A549 (cell line): ENCODE measurements at regions not wholly inside any gene's neighbourhood (a gene's known extent, or its start where the extent isn't known, plus 50 kb on each side); places are given as distances from the start of the nearest gene placed in this dataset.

ENCODE experiments used
- ATAC-seq, 2 experiments: fragments of 200-7000 bp in 1 of 2; fragments of >200 bp in 1 of 2; cut with Nextera tagmentation in 1 of 2; cut with Tn5 transposase in 1 of 2; 3 replicates each; pipeline versions ENCODE4 v1.8.0 to v1.9.1; 2018 to 2020; ENCODE audit warnings: mild to moderate bottlenecking in 1 of 2, moderate library complexity in 1 of 2
- CTCF ChIA-PET: fragments of 300-600 bp; sonication (Branson Sonifier 250); formaldehyde crosslinking; extraction: SDS; loops from one replicate; lab custom pipeline; 2021; ENCODE audit warnings: antibody characterized with exemption, inconsistent platforms; lab: Yijun Ruan, JAX
- POLR2A ChIA-PET: fragments of 350-600 bp; formaldehyde crosslinking; extraction: SDS; loops from one replicate; lab custom pipeline; 2021; ENCODE audit warnings: antibody characterized with exemption, inconsistent platforms; lab: Yijun Ruan, JAX
- DNase-seq, 2 experiments: peaks; one replicate each; pipeline versions ENCODE4 v3.0.0 to v3.0.0-alpha.2; 2011 to 2016; ENCODE audit warnings: low read depth in 1 of 2, low spot score in 1 of 2
- FAIRE-seq: peaks from 2 replicates; lab custom pipeline; 2011; peaks lifted over from hg19 to GRCh38; lab: Jason Lieb, UNC
- H3K27ac ChIP-seq, 2 experiments: fragments of >200 bp; sonication (Bioruptor Twin); formaldehyde crosslinking; 3 replicates each; pipeline ENCODE4 v1.5.1; 2016 to 2017
- H3K4me1 ChIP-seq: fragments of >200 bp; sonication (Bioruptor Twin); formaldehyde crosslinking; 3 replicates; pipeline ENCODE4 v1.6.1; 2016
- H3K4me2 ChIP-seq: fragments of >200 bp; sonication (Bioruptor Twin); formaldehyde crosslinking; 3 replicates; pipeline ENCODE4 v1.6.1; 2016
- H3K4me3 ChIP-seq: fragments of >200 bp; sonication (Bioruptor Twin); formaldehyde crosslinking; 3 replicates; pipeline ENCODE4 v1.5.1; 2016
- H3K9me3 ChIP-seq: fragments of >200 bp; sonication (Bioruptor Twin); formaldehyde crosslinking; 3 replicates; pipeline ENCODE4 v1.6.1; 2016
- BCL3 ChIP-seq: fragments of >200 bp; sonication (Bioruptor Twin); formaldehyde crosslinking; IDR thresholded peaks from 3 replicates; pipeline ENCODE4 v1.6.1; 2016
- CBX8 ChIP-seq: fragments of 200-600 bp; sonication (generic); IDR thresholded peaks from 2 replicates; pipeline ENCODE4 v1.6.1; 2016
- CEBPB ChIP-seq, 2 experiments: fragments of >200 bp in 1 of 2; sonication (Bioruptor Twin) in 1 of 2; formaldehyde crosslinking in 1 of 2; IDR thresholded peaks; 2 replicates each; pipeline ENCODE4 v1.6.1; 2012 to 2016
- CHD4 ChIP-seq: fragments of 200-600 bp; sonication (generic); IDR thresholded peaks from 2 replicates; pipeline ENCODE4 v1.6.1; 2016; ENCODE audit warnings: antibody characterized with exemption, mild to moderate bottlenecking, borderline replicate concordance
- E2F6 ChIP-seq: IDR thresholded peaks from 2 replicates; pipeline ENCODE4 v1.6.1; 2012; ENCODE audit warnings: low read depth, borderline replicate concordance
- EHF ChIP-seq: fragments of 250-450 bp; sonication (Bioruptor Pico); IDR thresholded peaks from 2 replicates; pipeline ENCODE4 v1.5.0; 2020; ENCODE audit warnings: mild to moderate bottlenecking
- FOSB ChIP-seq: fragments of 250-450 bp; sonication (Bioruptor Pico); IDR thresholded peaks from 2 replicates; pipeline ENCODE4 v1.5.0; 2020; ENCODE audit warnings: mild to moderate bottlenecking, moderate library complexity
- FOXS1 ChIP-seq: fragments of 250-450 bp; sonication (Bioruptor Pico); IDR thresholded peaks from 2 replicates; pipeline ENCODE4 v1.5.0; 2020; ENCODE audit warnings: mild to moderate bottlenecking, moderate library complexity
- GATA3 ChIP-seq: IDR thresholded peaks from 2 replicates; pipeline ENCODE4 v1.6.1; 2012; ENCODE audit warnings: borderline replicate concordance
- HOXB5 ChIP-seq: fragments of 250-450 bp; sonication (Bioruptor Pico); IDR thresholded peaks from 2 replicates; pipeline ENCODE4 v1.5.0; 2020; ENCODE audit warnings: mild to moderate bottlenecking, moderate library complexity
- JUN ChIP-seq, 2 experiments: fragments of >200 bp; sonication (Bioruptor Twin); formaldehyde crosslinking; IDR thresholded peaks; 2 replicates in 1 of 2; 3 replicates in 1 of 2; pipeline ENCODE4 v1.6.1; 2016 to 2017
- MAZ ChIP-seq: fragments of 150-350 bp; IDR thresholded peaks from 2 replicates; pipeline ENCODE4 v1.6.1; 2014; ENCODE audit warnings: antibody characterized with exemption, low read depth, low read length, borderline replicate concordance
- NFE2L2 ChIP-seq: fragments of 150-350 bp; conservative IDR thresholded peaks from 2 replicates; pipeline ENCODE4 v1.6.1; 2014; ENCODE audit warnings: low read length
- NR3C1 ChIP-seq: fragments of >200 bp; sonication (Bioruptor Twin); formaldehyde crosslinking; IDR thresholded peaks from 3 replicates; pipeline ENCODE4 v1.6.1; 2017
- RAD21 ChIP-seq, 2 experiments: fragments of >200 bp in 1 of 2; sonication (Bioruptor Twin) in 1 of 2; formaldehyde crosslinking in 1 of 2; IDR thresholded peaks in 1 of 2; conservative IDR thresholded peaks in 1 of 2; 2 replicates in 1 of 2; 3 replicates in 1 of 2; pipeline ENCODE4 v1.6.1; 2012 to 2018; ENCODE audit warnings: inconsistent platforms in 1 of 2
- RCOR1 ChIP-seq: fragments of 150-350 bp; IDR thresholded peaks from 2 replicates; pipeline ENCODE4 v1.6.1; 2014; ENCODE audit warnings: antibody characterized with exemption, low read length, low read depth
- REST ChIP-seq: fragments of 200-600 bp; sonication (generic); IDR thresholded peaks from 2 replicates; pipeline ENCODE4 v1.6.1; 2016; ENCODE audit warnings: antibody characterized with exemption, mild to moderate bottlenecking, moderate library complexity
- RFX5 ChIP-seq: fragments of 450-650 bp; IDR thresholded peaks from 2 replicates; pipeline ENCODE4 v1.7.1; 2014; ENCODE audit warnings: antibody characterized with exemption, mild to moderate bottlenecking, moderate library complexity
- RNF2 ChIP-seq: fragments of 200-600 bp; sonication (generic); IDR thresholded peaks from 2 replicates; pipeline ENCODE4 v1.6.1; 2016; ENCODE audit warnings: low read depth, mild to moderate bottlenecking, antibody characterized with exemption, moderate library complexity, borderline replicate concordance
- ZC3H11A ChIP-seq: fragments of 450-650 bp; IDR thresholded peaks from 2 replicates; pipeline ENCODE4 v1.6.1; 2014; ENCODE audit warnings: antibody characterized with exemption, mild to moderate bottlenecking
- ZFP36 ChIP-seq: fragments of 450-650 bp; IDR thresholded peaks from 2 replicates; pipeline ENCODE4 v1.6.1; 2014; ENCODE audit warnings: borderline replicate concordance; ENCODE audit not compliant: partially characterized antibody
- WGBS: methylation state at CpG from one replicate; pipeline ENCODE4 v1.1.6; 2017; ENCODE audit errors: missing lambda C conversion rate; 5-methylcytosine and 5-hydroxymethylcytosine counted together
- TF ChIP-seq, protein P1 (sequence below): fragments of 150-350 bp; IDR thresholded peaks from 2 replicates; pipeline ENCODE4 v1.6.1; 2014; ENCODE audit warnings: low read depth, mild to moderate bottlenecking, low read length
- TF ChIP-seq, protein P2 (sequence below): fragments of 450-650 bp; IDR thresholded peaks from 2 replicates; pipeline ENCODE4 v1.6.1; 2014; ENCODE audit warnings: antibody characterized with exemption
- TF ChIP-seq, protein P3 (sequence below): IDR thresholded peaks from 2 replicates; pipeline ENCODE4 v1.6.1; 2012

GRCh38 chr4:23006756-23007155 is 314.0 kb downstream of the GBA3 start (continued):
- TF ChIP-seq FOSB (CRISPR knock-in tag) (no peak), CHD4 (no peak)
- TF ChIP-seq, protein P1, sequence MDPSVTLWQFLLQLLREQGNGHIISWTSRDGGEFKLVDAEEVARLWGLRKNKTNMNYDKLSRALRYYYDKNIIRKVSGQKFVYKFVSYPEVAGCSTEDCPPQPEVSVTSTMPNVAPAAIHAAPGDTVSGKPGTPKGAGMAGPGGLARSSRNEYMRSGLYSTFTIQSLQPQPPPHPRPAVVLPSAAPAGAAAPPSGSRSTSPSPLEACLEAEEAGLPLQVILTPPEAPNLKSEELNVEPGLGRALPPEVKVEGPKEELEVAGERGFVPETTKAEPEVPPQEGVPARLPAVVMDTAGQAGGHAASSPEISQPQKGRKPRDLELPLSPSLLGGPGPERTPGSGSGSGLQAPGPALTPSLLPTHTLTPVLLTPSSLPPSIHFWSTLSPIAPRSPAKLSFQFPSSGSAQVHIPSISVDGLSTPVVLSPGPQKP = no peak

DNA sequence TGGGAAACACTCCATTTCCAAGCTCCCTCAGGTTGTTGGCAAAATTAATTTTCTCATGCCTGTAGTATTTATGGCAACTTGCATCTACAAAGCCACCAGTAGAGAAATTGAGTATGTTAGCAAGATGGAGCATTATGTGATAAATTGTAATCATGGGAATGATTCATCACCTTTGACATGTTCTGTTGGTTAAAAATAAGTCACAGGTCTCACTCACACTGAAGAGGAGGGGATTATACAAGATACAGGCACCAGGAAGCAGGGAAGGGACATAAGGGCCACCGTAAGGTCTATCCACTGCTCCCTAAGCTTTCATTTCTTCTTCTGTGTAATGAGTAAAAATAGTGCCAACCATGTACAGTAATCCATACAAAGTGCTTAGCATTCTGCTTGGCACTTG is 313.0 kb downstream of the GBA3 start:
- CTCF ChIA-PET = no interaction called here
- no peak for FAIRE-seq
- no peak overlapping the region for H3K4me3 ChIP-seq

GRCh38 chr4:23001478-23001877 is 308.7 kb downstream of the GBA3 start:
- Histone ChIP-seq H3K4me2 (no peak overlapping the region), H3K4me1 (no peaks in the 10 kb centered on the region), H3K27ac (no peak overlapping the region), H3K4me3 (no peak overlapping the region), H3K9me3 (no peaks in the 10 kb centered on the region)
- no peak for FAIRE-seq
- WGBS = 43% methylated on average over 2 of the region's 2 CpGs
- no peak for DNase-seq
- TF ChIP-seq HOXB5 (CRISPR knock-in tag) = no peak
- TF ChIP-seq NFE2L2 = no peak
- TF ChIP-seq ZFP36 = no peak
- TF ChIP-seq MAZ = no peak
- no peak for TF ChIP-seq CBX8
- TF ChIP-seq FOXS1 (CRISPR knock-in tag) = no peak
- TF ChIP-seq RCOR1 = no peak
- TF ChIP-seq NR3C1 = no peak
- no peak for TF ChIP-seq CHD4
- no peak for TF ChIP-seq CEBPB (IDR thresholded peaks at IDR 0.05)
- no peak for TF ChIP-seq REST
- no peak for TF ChIP-seq GATA3
- no peak for TF ChIP-seq JUN (IDR thresholded peaks at IDR 0.05)
- CTCF ChIA-PET = no interaction called here
- no peak for ATAC-seq
- POLR2A ChIA-PET = no interaction called here

More for the DNA sequence above, 313.0 kb downstream of the GBA3 start:
- Histone ChIP-seq H3K4me2 (no peak overlapping the region), H3K27ac (no peak overlapping the region), H3K4me1 (no peaks in the 10 kb centered on the region), H3K9me3 (no peaks in the 10 kb centered on the region; the same call in 2 of the 3 replicates)
- TF ChIP-seq ZC3H11A (no peak), E2F6 (no peak), CHD4 (no peak), BCL3 (no peak), EHF (CRISPR knock-in tag) (no peak), RAD21 (conservative IDR thresholded peaks at IDR 0.05 in 1 of 2, IDR thresholded peaks at IDR 0.05 in 1 of 2) (no peak), RFX5 (no peak), RNF2 (no peak), JUN (IDR thresholded peaks at IDR 0.05) (no peak)
- TF ChIP-seq, protein P2, sequence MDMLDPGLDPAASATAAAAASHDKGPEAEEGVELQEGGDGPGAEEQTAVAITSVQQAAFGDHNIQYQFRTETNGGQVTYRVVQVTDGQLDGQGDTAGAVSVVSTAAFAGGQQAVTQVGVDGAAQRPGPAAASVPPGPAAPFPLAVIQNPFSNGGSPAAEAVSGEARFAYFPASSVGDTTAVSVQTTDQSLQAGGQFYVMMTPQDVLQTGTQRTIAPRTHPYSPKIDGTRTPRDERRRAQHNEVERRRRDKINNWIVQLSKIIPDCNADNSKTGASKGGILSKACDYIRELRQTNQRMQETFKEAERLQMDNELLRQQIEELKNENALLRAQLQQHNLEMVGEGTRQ = no peak
- TF ChIP-seq, protein P3, sequence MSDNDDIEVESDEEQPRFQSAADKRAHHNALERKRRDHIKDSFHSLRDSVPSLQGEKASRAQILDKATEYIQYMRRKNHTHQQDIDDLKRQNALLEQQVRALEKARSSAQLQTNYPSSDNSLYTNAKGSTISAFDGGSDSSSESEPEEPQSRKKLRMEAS = no peak
- POLR2A ChIA-PET = no interaction called here
- no peak for DNase-seq
- WGBS = 44% methylated on average over 1 of the region's 1 CpG
- no peak for ATAC-seq
